ENCODE measurements at regions not wholly inside any gene's neighbourhood (a gene's known extent, or its start where the extent isn't known, plus 50 kb on each side); places are given as distances from the start of the nearest gene placed in this dataset.

- no peak for DNase-seq (ENCODE audit: low read depth in 2 of 2)
- TF ChIP-seq CTCF (IDR thresholded peaks at IDR 0.05; ENCODE audit: low read depth, low read length): no peak
- H3K4me3 ChIP-seq (replicated peaks in 1 of 2; ENCODE audit: low read depth in 2 of 2, low read length in 2 of 2): no peak overlapping the region
Observed at GRCh38 chr1:226806988-226807387, 63.4 kb upstream of the PSEN2 start.

- no peak for DNase-seq (ENCODE audit: low read depth in 2 of 2)
Observed at GRCh38 chr1:226804907-226805759, 65.3 kb upstream of the PSEN2 start.

GRCh38 chr1:226800763-226801380 is 61.8 kb upstream of the ITPKB start:
- no peak for DNase-seq (ENCODE audit: low read depth in 2 of 2)
- TF ChIP-seq CTCF (IDR thresholded peaks at IDR 0.05; ENCODE audit: low read depth, low read length): no peak
- H3K4me3 ChIP-seq (replicated peaks in 1 of 2; ENCODE audit: low read depth in 2 of 2, low read length in 2 of 2): no peak overlapping the region

More at GRCh38 chr1:226804907-226805759, 65.3 kb upstream of the PSEN2 start:
- no peak for TF ChIP-seq CTCF (IDR thresholded peaks at IDR 0.05; ENCODE audit: low read depth, low read length)
- no peak overlapping the region for H3K4me3 ChIP-seq (replicated peaks in 1 of 2; ENCODE audit: low read depth in 2 of 2, low read length in 2 of 2)

- DNase-seq (ENCODE audit: low read depth in 2 of 2): no peak
- TF ChIP-seq CTCF (IDR thresholded peaks at IDR 0.05; ENCODE audit: low read depth, low read length): no peak
- no peak overlapping the region for H3K4me3 ChIP-seq (replicated peaks in 1 of 2; ENCODE audit: low read depth in 2 of 2, low read length in 2 of 2)
Observed at GRCh38 chr1:226799634-226800281, 60.7 kb upstream of the ITPKB start.

GRCh38 chr1:226798427-226799411 is 59.6 kb upstream of the ITPKB start:
- no peak for TF ChIP-seq CTCF (IDR thresholded peaks at IDR 0.05; ENCODE audit: low read depth, low read length)
- no peak for DNase-seq (ENCODE audit: low read depth in 2 of 2)
- no peak overlapping the region for H3K4me3 ChIP-seq (replicated peaks in 1 of 2; ENCODE audit: low read depth in 2 of 2, low read length in 2 of 2)

GRCh38 chr1:226797151-226797550 is 58.1 kb upstream of the ITPKB start:
- no peak for TF ChIP-seq CTCF (IDR thresholded peaks at IDR 0.05; ENCODE audit: low read depth, low read length)
- no peak overlapping the region for H3K4me3 ChIP-seq (replicated peaks in 1 of 2; ENCODE audit: low read depth in 2 of 2, low read length in 2 of 2)
- no peak for DNase-seq (ENCODE audit: low read depth in 2 of 2)
